DND-41 (cell line): ENCODE measurements at regions not wholly inside any gene's neighbourhood (a gene's known extent, or its start where the extent isn't known, plus 50 kb on each side); places are given as distances from the start of the nearest gene placed in this dataset.

ENCODE experiments used
- CTCF ChIP-seq: IDR thresholded peaks from 2 replicates; pipeline ENCODE4 v1.5.1; 2012; ENCODE audit warnings: borderline replicate concordance, low read length, moderate library complexity, mild to moderate bottlenecking; ENCODE audit not compliant: poor library complexity, severe bottlenecking; ENCODE audit errors: extremely low read depth
- EZH2 ChIP-seq: IDR thresholded peaks from 3 replicates; pipeline ENCODE4 v1.6.1; 2012; ENCODE audit warnings: borderline replicate concordance, low read depth, mild to moderate bottlenecking, moderate library complexity, low read length, inconsistent platforms; ENCODE audit not compliant: severe bottlenecking

- TF ChIP-seq CTCF (no peak), EZH2 (no peak)
Observed at GRCh38 chr2:8424997-8425900, 256.6 kb upstream of the ID2 start.
